ENCODE measurements at regions not wholly inside any gene's neighbourhood (a gene's known extent, or its start where the extent isn't known, plus 50 kb on each side); places are given as distances from the start of the nearest gene placed in this dataset.

DNA sequence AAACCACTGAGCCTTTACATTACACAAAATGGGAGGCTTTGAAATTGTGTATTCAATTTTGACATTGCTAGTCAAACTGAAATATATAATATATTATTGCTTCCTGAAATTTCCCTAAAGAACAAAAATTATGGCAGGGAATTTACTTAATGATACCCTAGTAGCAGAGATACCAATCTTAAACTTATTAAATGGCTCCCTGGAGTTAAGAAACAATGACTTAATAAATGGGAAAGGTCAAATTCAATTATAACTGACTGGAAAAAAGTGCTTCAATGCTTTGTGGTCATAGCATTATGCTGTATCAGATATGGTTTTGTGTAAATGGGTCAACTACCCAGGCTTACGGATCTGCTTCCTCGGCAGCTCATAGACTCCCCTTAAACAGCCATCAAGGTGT, 244.1 kb downstream of the CNTN3 start:
- no peak for TF ChIP-seq CTCF (IDR thresholded peaks at IDR 0.05)
- TF ChIP-seq POLR2A (IDR thresholded peaks at IDR 0.05), result no peak

Measured in breast epithelium (tissue), 3 donors.